ENCODE measurements at regions not wholly inside any gene's neighbourhood (a gene's known extent, or its start where the extent isn't known, plus 50 kb on each side); places are given as distances from the start of the nearest gene placed in this dataset.

DNA sequence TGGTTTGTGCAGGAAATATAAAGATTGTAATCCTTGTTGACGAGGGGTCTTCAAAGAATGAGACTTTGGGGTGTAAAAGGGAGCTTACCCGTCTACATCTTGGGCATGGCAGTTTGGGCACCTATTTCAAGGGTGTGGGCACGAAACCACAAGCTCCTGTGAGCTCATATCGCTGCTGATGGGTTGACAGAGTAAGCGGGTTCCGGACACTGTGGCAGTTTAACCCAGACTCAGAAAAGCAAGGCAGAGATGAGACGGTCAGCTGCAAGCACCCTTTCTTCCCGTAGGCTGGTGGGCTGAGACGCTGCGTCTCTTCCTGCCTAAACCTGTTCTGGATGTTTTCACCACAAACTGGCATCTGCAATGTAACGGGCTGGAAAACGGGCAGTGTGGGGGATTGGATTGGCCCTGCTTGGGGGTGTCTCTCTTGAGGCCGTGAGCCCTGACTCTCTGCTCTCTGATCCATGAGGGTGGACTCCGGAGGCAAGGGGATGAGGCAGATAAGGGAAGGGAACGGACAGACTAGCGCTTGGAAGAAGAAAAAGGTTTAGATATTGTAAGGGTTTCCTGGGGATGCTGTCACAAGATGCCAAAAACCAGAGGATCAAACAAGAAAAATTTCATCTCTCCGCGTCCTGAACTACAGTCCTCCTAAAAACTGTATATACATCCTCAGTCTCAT is 237.5 kb downstream of the SHOX start:
- H3K27ac ChIP-seq (ENCODE audit: low read length in 2 of 2) = no peak overlapping the region
- no peak overlapping the region for H2AFZ ChIP-seq (ENCODE audit: insufficient read depth, low read depth, low read length, poor library complexity, severe bottlenecking)
- CTCF ChIA-PET = no interaction called here
- TF ChIP-seq, protein P1, sequence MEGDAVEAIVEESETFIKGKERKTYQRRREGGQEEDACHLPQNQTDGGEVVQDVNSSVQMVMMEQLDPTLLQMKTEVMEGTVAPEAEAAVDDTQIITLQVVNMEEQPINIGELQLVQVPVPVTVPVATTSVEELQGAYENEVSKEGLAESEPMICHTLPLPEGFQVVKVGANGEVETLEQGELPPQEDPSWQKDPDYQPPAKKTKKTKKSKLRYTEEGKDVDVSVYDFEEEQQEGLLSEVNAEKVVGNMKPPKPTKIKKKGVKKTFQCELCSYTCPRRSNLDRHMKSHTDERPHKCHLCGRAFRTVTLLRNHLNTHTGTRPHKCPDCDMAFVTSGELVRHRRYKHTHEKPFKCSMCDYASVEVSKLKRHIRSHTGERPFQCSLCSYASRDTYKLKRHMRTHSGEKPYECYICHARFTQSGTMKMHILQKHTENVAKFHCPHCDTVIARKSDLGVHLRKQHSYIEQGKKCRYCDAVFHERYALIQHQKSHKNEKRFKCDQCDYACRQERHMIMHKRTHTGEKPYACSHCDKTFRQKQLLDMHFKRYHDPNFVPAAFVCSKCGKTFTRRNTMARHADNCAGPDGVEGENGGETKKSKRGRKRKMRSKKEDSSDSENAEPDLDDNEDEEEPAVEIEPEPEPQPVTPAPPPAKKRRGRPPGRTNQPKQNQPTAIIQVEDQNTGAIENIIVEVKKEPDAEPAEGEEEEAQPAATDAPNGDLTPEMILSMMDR (IDR thresholded peaks at IDR 0.05) = no peak
- no peak for TF ChIP-seq EZH2 (IDR thresholded peaks at IDR 0.05; ENCODE audit: borderline replicate concordance, insufficient read depth, low read depth, low read length, poor library complexity, severe bottlenecking)
- no peak for ATAC-seq (ENCODE audit: low read depth)
- no peaks in the 10 kb centered on the region for H3K4me1 ChIP-seq (ENCODE audit: control insufficient read depth in 2 of 2, insufficient read depth in 2 of 2, low read length in 2 of 2)
- no peaks in the 10 kb centered on the region for H3K4me1 Mint-ChIP-seq
- POLR2A ChIA-PET = no interaction called here
- H3K4me3 Mint-ChIP-seq = no peak overlapping the region
- no peaks in the 10 kb centered on the region for H3K27me3 Mint-ChIP-seq
- DNase-seq = no peak
- no peak overlapping the region for H3K27ac Mint-ChIP-seq
- H3K9me3 Mint-ChIP-seq (ENCODE audit: insufficient read depth) = peaks cover 6% of the 10 kb centered on the region
- H3K27me3 ChIP-seq (replicated peaks in 1 of 4; ENCODE audit: control extremely low read depth in 1 of 4, control insufficient read depth in 3 of 4, insufficient read depth in 4 of 4, low read length in 3 of 4) = no peaks in the 10 kb centered on the region
- H3K4me3 ChIP-seq (ENCODE audit: control extremely low read depth in 1 of 5, extremely low read depth in 1 of 5, insufficient read depth in 1 of 5, low read depth in 2 of 5, low read length in 4 of 5) = no peak overlapping the region
- no peaks in the 10 kb centered on the region for H3K79me2 ChIP-seq (ENCODE audit: control insufficient read depth, insufficient read depth, low read length)
- intact Hi-C loops (cut with micrococcal nuclease) = no loop called here
- H3K36me3 ChIP-seq (replicated peaks in 1 of 2; ENCODE audit: control extremely low read depth in 1 of 2, control insufficient read depth in 1 of 2, extremely low read depth in 1 of 2, insufficient read depth in 2 of 2, low read length in 1 of 2) = no peaks in the 10 kb centered on the region
- 60% methylated on average over 14 of the region's 18 CpGs for WGBS (ENCODE audit: insufficient coverage)
- no peak overlapping the region for H3K9ac ChIP-seq (ENCODE audit: low read length)
- no peaks in the 10 kb centered on the region for H4K20me1 ChIP-seq (ENCODE audit: control insufficient read depth, insufficient read depth, low read length, poor library complexity, severe bottlenecking)
- H3K9me3 ChIP-seq (ENCODE audit: control extremely low read depth in 1 of 3, control insufficient read depth in 2 of 3, insufficient read depth in 1 of 3, low read length in 2 of 3) = peaks cover 0 to 17% (median 0%) of the 10 kb centered on the region in 3 donors
- H3K4me2 ChIP-seq (replicated peaks; ENCODE audit: low read depth, low read length, poor library complexity, severe bottlenecking) = no peak overlapping the region

DNA sequence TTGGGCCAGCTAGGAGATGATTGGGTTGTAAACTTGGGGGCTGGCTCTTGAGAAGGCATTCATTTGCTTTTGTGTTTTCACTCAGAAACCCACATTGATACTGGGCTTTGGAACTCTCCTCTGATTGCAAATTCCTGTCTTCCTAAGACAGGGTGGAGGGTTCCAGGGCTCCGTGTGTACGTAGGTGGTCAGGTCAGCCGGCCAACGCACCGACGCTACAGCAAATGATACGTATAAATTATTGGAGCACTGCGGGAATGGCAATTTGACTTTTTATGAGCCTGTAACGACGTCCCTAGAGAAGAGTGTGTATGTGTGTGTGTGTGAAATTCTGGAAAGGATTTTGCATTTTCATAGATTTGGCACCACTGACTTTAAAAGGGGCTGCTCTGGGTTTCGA is 236.9 kb downstream of the SHOX start:
- Histone ChIP-seq H3K4me2 (replicated peaks; ENCODE audit: low read depth, low read length, poor library complexity, severe bottlenecking) (no peak overlapping the region), H4K20me1 (ENCODE audit: control insufficient read depth, insufficient read depth, low read length, poor library complexity, severe bottlenecking) (no peaks in the 10 kb centered on the region), H3K27ac (ENCODE audit: low read length in 2 of 2) (no peak overlapping the region), H3K9me3 (ENCODE audit: control extremely low read depth in 1 of 3, control insufficient read depth in 2 of 3, insufficient read depth in 1 of 3, low read length in 2 of 3) (peaks cover 0 to 14% (median 0%) of the 10 kb centered on the region in 3 donors), H3K27me3 (replicated peaks in 1 of 4; ENCODE audit: control extremely low read depth in 1 of 4, control insufficient read depth in 3 of 4, insufficient read depth in 4 of 4, low read length in 3 of 4) (no peaks in the 10 kb centered on the region), H2AFZ (ENCODE audit: insufficient read depth, low read depth, low read length, poor library complexity, severe bottlenecking) (no peak overlapping the region), H3K4me3 (ENCODE audit: control extremely low read depth in 1 of 5, extremely low read depth in 1 of 5, insufficient read depth in 1 of 5, low read depth in 2 of 5, low read length in 4 of 5) (no peak overlapping the region), H3K79me2 (ENCODE audit: control insufficient read depth, insufficient read depth, low read length) (no peaks in the 10 kb centered on the region), H3K4me1 (ENCODE audit: control insufficient read depth in 2 of 2, insufficient read depth in 2 of 2, low read length in 2 of 2) (no peaks in the 10 kb centered on the region), H3K36me3 (replicated peaks in 1 of 2; ENCODE audit: control extremely low read depth in 1 of 2, control insufficient read depth in 1 of 2, extremely low read depth in 1 of 2, insufficient read depth in 2 of 2, low read length in 1 of 2) (no peaks in the 10 kb centered on the region), H3K9ac (ENCODE audit: low read length) (no peak overlapping the region)
- ATAC-seq (ENCODE audit: low read depth) (no peak), DNase-seq (no peak)
- WGBS (ENCODE audit: insufficient coverage) = 98% methylated on average over 11 of the region's 11 CpGs
- Mint-ChIP-seq H3K9me3 (ENCODE audit: insufficient read depth) (peaks cover 6% of the 10 kb centered on the region), H3K27me3 (no peaks in the 10 kb centered on the region), H3K4me3 (no peak overlapping the region), H3K4me1 (no peaks in the 10 kb centered on the region), H3K27ac (no peak overlapping the region)
- no peak for TF ChIP-seq EZH2 (IDR thresholded peaks at IDR 0.05; ENCODE audit: borderline replicate concordance, insufficient read depth, low read depth, low read length, poor library complexity, severe bottlenecking)
- TF ChIP-seq, protein P1 (IDR thresholded peaks at IDR 0.05) = no peak
- intact Hi-C loops (cut with micrococcal nuclease) = no loop called here
- ChIA-PET CTCF (no interaction called here), POLR2A (no interaction called here)
